ENCODE measurements at regions not wholly inside any gene's neighbourhood (a gene's known extent, or its start where the extent isn't known, plus 50 kb on each side); places are given as distances from the start of the nearest gene placed in this dataset.

GRCh38 chr11:28466506-28466905, 358.3 kb downstream of the METTL15 start:
- CTCF ChIA-PET: no interaction called here

GRCh38 chr11:28464252-28464867, 356.2 kb downstream of the METTL15 start:
- POLR2A ChIA-PET: interaction anchor here (0.7 kb wide), 1 partner anchor 1055 kb away, joined by 4 read pairs; no protein-coding TSS in a partner anchor
- no peak for TF ChIP-seq CTCF (IDR thresholded peaks at IDR 0.05; ENCODE audit: insufficient read depth, low read depth, low read length)
- H3K27me3 ChIP-seq (ENCODE audit: control insufficient read depth, insufficient read depth, low read length): no peaks in the 10 kb centered on the region

More at GRCh38 chr11:28466506-28466905, 358.3 kb downstream of the METTL15 start:
- no peaks in the 10 kb centered on the region for H3K27me3 ChIP-seq (ENCODE audit: control insufficient read depth, insufficient read depth, low read length)
- POLR2A ChIA-PET: no interaction called here
- no peak for DNase-seq (ENCODE audit: low read depth)
- no peak overlapping the region for H3K4me3 ChIP-seq (ENCODE audit: low read depth, low read length)
- H3K36me3 ChIP-seq (ENCODE audit: control insufficient read depth, insufficient read depth, low read length): no peaks in the 10 kb centered on the region
- no peak for TF ChIP-seq CTCF (IDR thresholded peaks at IDR 0.05; ENCODE audit: insufficient read depth, low read depth, low read length)

GRCh38 chr11:28463826-28464225, 355.6 kb downstream of the METTL15 start:
- POLR2A ChIA-PET: interaction anchor here (0.7 kb wide), 1 partner anchor 1054 kb away, joined by 4 read pairs; no protein-coding TSS in a partner anchor
- TF ChIP-seq CTCF (IDR thresholded peaks at IDR 0.05; ENCODE audit: insufficient read depth, low read depth, low read length): no peak
- CTCF ChIA-PET: interaction anchor here (1.2 kb wide), 1 partner anchor 13 kb away, joined by 4 read pairs; no protein-coding TSS in a partner anchor
- Histone ChIP-seq H3K36me3 (ENCODE audit: control insufficient read depth, insufficient read depth, low read length) (no peaks in the 10 kb centered on the region), H3K4me3 (ENCODE audit: low read depth, low read length) (no peak overlapping the region), H3K27me3 (ENCODE audit: control insufficient read depth, insufficient read depth, low read length) (no peaks in the 10 kb centered on the region)
- peak; percentile 4 for DNase-seq (ENCODE audit: low read depth)

More at GRCh38 chr11:28464252-28464867, 356.2 kb downstream of the METTL15 start:
- CTCF ChIA-PET: interaction anchor here (1.2 to 1.6 kb wide), 2 partner anchors 13 to 31 kb away, joined by 3 to 4 read pairs; no protein-coding TSS in a partner anchor
- no peak overlapping the region for H3K4me3 ChIP-seq (ENCODE audit: low read depth, low read length)
- no peaks in the 10 kb centered on the region for H3K36me3 ChIP-seq (ENCODE audit: control insufficient read depth, insufficient read depth, low read length)
- DNase-seq (ENCODE audit: low read depth): peak; percentile 8

- ChIA-PET CTCF (no interaction called here), POLR2A (no interaction called here)
- Histone ChIP-seq H3K27me3 (ENCODE audit: control insufficient read depth, insufficient read depth, low read length) (no peaks in the 10 kb centered on the region), H3K36me3 (ENCODE audit: control insufficient read depth, insufficient read depth, low read length) (no peaks in the 10 kb centered on the region), H3K4me3 (ENCODE audit: low read depth, low read length) (no peak overlapping the region)
- no peak for TF ChIP-seq CTCF (IDR thresholded peaks at IDR 0.05; ENCODE audit: insufficient read depth, low read depth, low read length)
- DNase-seq (ENCODE audit: low read depth): no peak
Measured at GRCh38 chr11:28461846-28462245, 353.7 kb downstream of the METTL15 start.

GRCh38 chr11:28461338-28461737, 353.1 kb downstream of the METTL15 start:
- no peaks in the 10 kb centered on the region for H3K27me3 ChIP-seq (ENCODE audit: control insufficient read depth, insufficient read depth, low read length)
- CTCF ChIA-PET: no interaction called here
- DNase-seq (ENCODE audit: low read depth): peak; percentile 5
- POLR2A ChIA-PET: no interaction called here
- no peak overlapping the region for H3K4me3 ChIP-seq (ENCODE audit: low read depth, low read length)
- no peak for TF ChIP-seq CTCF (IDR thresholded peaks at IDR 0.05; ENCODE audit: insufficient read depth, low read depth, low read length)
- no peaks in the 10 kb centered on the region for H3K36me3 ChIP-seq (ENCODE audit: control insufficient read depth, insufficient read depth, low read length)
